ENCODE measurements at regions not wholly inside any gene's neighbourhood (a gene's known extent, or its start where the extent isn't known, plus 50 kb on each side); places are given as distances from the start of the nearest gene placed in this dataset.

DNA sequence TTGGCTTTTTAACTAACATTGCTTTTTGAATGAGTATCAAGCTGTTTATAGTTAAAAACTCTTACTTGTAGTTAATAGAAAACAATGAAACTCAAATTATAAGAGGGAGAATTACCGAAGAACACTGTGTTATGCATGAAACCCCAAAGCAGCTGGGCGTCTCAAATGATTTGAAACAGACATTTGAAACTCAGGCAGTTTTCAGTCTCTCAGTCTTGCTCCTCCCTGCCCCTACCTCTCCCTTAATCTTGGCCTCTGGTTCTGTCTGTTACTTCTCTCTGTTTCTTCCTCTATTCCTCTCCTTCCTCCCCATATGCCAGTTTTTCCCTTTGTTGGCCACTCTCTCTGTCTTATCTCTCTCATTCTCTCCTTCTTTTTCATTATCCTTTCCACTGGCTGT is 118.3 kb upstream of the SYNPR start:
- DNase-seq (ENCODE audit: low read depth): no peak

DNA sequence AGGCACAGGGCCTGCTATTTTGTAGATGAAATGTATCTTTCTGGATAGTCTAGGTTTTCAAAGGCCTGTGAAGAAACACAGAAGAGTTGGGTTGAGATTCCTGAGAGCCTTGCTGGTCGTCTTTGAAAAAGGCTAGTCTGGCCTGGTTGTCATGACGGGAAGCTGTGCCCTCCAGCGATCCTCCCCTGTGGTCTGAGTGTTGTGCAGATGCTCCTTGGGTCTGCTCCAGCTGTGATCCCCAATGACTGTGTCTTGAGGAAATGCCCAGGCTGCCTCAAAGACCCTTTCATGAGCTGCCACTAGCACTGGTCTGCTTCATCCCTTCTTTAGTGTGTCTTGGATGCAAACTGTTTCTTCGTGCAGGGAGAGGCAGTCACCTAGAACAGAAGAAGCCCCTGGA is 111.0 kb upstream of the SYNPR start:
- no peak overlapping the region for H3K4me3 ChIP-seq (ENCODE audit: low read depth, low read length)
- DNase-seq (ENCODE audit: low read depth): no peak
- TF ChIP-seq, protein P1, sequence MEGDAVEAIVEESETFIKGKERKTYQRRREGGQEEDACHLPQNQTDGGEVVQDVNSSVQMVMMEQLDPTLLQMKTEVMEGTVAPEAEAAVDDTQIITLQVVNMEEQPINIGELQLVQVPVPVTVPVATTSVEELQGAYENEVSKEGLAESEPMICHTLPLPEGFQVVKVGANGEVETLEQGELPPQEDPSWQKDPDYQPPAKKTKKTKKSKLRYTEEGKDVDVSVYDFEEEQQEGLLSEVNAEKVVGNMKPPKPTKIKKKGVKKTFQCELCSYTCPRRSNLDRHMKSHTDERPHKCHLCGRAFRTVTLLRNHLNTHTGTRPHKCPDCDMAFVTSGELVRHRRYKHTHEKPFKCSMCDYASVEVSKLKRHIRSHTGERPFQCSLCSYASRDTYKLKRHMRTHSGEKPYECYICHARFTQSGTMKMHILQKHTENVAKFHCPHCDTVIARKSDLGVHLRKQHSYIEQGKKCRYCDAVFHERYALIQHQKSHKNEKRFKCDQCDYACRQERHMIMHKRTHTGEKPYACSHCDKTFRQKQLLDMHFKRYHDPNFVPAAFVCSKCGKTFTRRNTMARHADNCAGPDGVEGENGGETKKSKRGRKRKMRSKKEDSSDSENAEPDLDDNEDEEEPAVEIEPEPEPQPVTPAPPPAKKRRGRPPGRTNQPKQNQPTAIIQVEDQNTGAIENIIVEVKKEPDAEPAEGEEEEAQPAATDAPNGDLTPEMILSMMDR (IDR thresholded peaks at IDR 0.05; ENCODE audit: insufficient read depth, low read depth, low read length, missing control alignments): no peak

More for the DNA sequence above, 118.3 kb upstream of the SYNPR start:
- H3K4me3 ChIP-seq (ENCODE audit: low read depth, low read length): no peak overlapping the region
- TF ChIP-seq, protein P1 (IDR thresholded peaks at IDR 0.05; ENCODE audit: insufficient read depth, low read depth, low read length, missing control alignments): no peak

- TF ChIP-seq, protein P1 (IDR thresholded peaks at IDR 0.05; ENCODE audit: insufficient read depth, low read depth, low read length, missing control alignments): no peak
- DNase-seq (ENCODE audit: low read depth): no peak
- no peak overlapping the region for H3K4me3 ChIP-seq (ENCODE audit: low read depth, low read length)
These were observed 109.9 kb upstream of the SYNPR start for GRCh38 chr3:63168179-63168578.

- no peak overlapping the region for H3K4me3 ChIP-seq (ENCODE audit: low read depth, low read length)
- TF ChIP-seq, protein P1 (IDR thresholded peaks at IDR 0.05; ENCODE audit: insufficient read depth, low read depth, low read length, missing control alignments): no peak
- DNase-seq (ENCODE audit: low read depth): no peak
These were observed 98.1 kb upstream of the SYNPR start for GRCh38 chr3:63179862-63180522.

DNA sequence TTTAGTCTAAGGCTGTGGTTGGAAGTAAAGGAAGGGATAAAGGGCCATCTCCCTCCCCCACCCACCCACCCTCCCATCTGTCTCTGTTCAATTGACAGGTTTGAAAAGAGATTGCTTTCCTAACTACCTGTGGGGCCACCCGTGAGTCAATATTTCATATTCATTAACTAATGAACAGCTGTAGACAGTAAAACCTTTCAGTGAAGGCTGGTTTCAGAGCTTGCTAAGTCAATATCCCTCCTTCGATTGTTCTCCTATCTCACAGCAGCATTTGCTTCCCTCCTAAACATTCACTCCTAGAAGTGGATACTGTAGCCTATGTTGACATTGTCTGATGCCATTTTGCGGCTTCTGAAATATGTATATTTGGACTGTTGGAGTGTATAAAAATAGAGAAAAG is 85.9 kb upstream of the SYNPR start:
- TF ChIP-seq, protein P1 (IDR thresholded peaks at IDR 0.05; ENCODE audit: insufficient read depth, low read depth, low read length, missing control alignments): no peak
- DNase-seq (ENCODE audit: low read depth): no peak
- no peak overlapping the region for H3K4me3 ChIP-seq (ENCODE audit: low read depth, low read length)

DNA sequence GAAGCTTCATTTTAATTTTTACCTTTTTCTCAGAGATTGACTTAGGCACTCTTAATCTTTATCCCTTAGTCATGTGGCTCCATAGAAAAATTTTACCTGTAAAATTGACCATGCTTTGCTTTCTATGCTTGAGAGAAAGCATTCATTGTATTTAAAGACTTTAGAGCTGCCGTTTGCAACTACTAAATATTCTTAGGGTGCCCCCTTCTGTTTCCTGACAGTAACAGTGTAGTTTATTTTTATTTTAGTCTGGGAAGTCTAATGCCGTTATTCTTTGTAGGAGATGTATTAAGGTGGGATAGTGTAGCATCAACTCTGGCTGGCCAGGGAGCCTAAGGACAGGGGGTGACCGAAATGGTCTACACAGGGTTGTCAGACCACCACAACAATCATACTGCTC is 84.5 kb upstream of the SYNPR start:
- TF ChIP-seq, protein P1 (IDR thresholded peaks at IDR 0.05; ENCODE audit: insufficient read depth, low read depth, low read length, missing control alignments): peak; percentile 20
- H3K4me3 ChIP-seq (ENCODE audit: low read depth, low read length): no peak overlapping the region
- DNase-seq (ENCODE audit: low read depth): peak; percentile 2

DNA sequence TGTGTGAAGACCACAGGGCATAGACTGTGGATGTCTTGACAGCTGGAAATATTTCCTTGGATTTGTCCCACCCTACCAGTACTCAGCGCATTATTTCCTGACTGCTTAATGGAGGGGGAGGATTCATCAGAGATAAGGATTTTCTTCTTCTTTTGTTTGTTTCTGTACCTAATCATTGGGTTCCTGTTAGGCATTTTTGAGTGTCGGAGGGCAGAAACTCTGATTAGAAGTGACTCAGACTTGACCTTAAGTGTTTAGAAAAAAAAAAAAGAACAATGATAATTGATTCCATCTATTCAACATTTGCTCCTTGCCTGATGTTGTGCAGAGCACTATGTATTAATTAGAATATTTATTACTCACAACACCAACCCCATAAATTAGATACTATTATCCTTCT is 78.5 kb upstream of the SYNPR start:
- H3K4me3 ChIP-seq (ENCODE audit: low read depth, low read length): no peak overlapping the region
- TF ChIP-seq, protein P1 (IDR thresholded peaks at IDR 0.05; ENCODE audit: insufficient read depth, low read depth, low read length, missing control alignments): no peak
- no peak for DNase-seq (ENCODE audit: low read depth)
